GM21786 (cell line): ENCODE measurements at regions not wholly inside any gene's neighbourhood (a gene's known extent, or its start where the extent isn't known, plus 50 kb on each side); places are given as distances from the start of the nearest gene placed in this dataset.

Experiments used
- ATAC-seq: cut with Tn5 transposase; IDR thresholded peaks from one replicate; pipeline ENCODE4 v1.9.1; 2021; ENCODE audit not compliant: unreplicated experiment

DNA sequence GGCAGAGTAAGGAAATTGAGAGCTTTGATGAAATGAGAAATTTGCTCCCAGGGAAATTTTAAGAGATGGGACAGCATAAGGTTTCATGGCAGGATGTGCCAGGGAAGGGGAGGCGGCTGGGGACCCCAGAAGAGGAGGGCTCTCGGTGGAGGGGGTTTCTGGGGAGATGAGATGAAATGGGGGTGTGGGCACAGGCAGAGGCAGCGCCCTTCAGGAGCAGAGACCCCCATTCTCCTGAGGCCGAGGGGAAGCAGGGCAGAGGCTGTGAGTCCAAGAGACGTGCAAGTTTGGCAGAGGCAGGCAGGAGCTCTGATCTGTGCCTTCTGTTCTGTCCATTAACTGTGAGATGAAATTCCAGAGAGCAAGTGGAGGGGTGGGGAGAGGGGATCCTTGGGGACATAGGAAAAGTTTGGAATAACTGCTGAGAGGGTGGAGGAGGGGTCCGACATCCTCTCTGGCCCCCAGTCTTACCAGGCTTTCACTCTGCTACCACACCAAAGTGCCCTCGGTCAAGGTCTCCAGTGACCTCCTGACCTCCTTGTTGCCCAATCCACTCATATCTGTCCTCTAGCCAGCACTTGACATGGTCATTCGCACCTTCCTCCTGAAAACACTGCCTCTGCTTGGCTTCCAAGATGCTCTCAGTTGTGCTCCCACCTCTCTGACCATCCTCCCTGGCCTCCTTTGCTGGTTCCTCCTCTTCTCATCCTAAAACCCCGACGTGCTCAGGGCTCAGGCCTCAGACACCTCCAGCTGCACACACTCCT lies 108.1 kb upstream of the MVB12B start:
- no peak for ATAC-seq

DNA sequence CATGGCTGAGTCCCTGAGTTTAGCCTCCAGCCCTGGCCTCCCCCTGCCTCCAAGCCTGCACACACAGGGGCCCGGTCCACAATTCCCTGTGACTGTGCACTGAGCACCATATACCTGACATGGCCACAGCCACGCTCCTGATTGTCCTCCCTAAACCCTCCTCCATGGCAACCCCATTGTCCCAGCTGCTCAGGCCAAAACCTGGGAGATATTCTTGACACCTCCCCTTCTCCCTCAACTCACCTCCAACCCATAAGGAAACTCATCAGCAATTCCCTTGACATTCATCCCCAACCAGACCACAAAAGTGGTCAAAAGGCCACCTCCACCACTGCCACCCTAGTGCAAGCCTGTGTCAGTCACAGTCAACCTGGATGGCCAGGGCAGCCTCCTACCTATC lies 107.5 kb upstream of the MVB12B start:
- ATAC-seq = no peak

DNA sequence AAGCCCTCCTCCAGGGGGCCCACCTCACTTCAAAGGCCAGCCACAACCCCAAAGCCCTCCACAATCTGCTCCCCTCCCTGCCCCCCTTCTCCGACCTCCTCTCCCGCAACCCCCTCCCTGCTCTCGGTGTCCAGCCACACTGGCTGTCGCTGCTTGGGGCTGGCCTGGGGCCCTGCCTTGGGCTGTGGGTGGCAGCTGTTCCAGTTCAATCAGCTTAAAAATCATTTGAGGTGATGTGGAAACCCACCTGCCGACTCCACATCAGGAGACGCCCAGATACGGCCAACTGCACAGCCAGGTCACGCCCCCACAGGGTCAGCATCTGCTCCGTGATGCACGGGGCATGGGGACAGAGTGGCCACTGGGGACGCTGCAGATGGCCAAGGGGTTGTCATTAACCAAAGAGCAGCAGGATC lies 107.0 kb upstream of the MVB12B start:
- ATAC-seq = no peak

- ATAC-seq = no peak
Measured at GRCh38 chr9:126221480-126221879, 105.1 kb upstream of the MVB12B start.

- no peak for ATAC-seq
Measured at GRCh38 chr9:126222363-126222834, 104.2 kb upstream of the MVB12B start.

DNA sequence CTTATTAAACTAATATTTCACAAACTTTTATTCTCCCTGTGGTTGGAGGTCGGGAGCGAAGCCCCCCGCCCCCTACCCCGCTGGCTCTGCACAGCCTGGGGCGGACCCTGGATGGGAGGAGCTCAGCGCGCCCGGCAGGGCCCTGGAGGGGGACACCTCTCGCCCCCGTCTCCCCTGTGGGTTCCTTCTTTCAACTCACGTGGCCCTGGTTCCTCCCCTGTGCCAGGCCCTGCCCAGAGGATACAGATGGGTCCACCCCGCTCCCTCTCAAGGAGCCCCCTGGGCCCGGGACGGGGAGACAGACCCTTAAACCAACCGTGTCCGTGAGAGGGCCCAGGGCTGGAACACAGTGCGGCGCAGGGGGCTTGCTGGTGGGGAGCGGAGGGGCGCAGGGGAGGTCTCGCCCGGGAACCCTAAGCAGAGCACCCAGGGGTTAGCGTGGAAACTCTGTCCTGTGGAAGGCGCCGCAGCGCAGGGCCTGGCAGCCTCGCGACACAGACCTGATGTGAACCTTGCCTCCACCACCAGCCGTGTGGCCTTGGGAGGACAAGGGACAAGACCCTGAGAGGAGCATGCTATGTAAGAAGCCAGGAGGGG lies 103.7 kb upstream of the MVB12B start:
- no peak for ATAC-seq

- no peak for ATAC-seq
Measured at GRCh38 chr9:126223798-126224531, 102.7 kb upstream of the MVB12B start.

GRCh38 chr9:126225611-126226609 lies 100.7 kb upstream of the MVB12B start:
- ATAC-seq = no peak

GRCh38 chr9:126226991-126227936 lies 99.4 kb upstream of the MVB12B start:
- ATAC-seq = no peak

GRCh38 chr9:126228111-126228780 lies 98.4 kb upstream of the MVB12B start:
- ATAC-seq = no peak

DNA sequence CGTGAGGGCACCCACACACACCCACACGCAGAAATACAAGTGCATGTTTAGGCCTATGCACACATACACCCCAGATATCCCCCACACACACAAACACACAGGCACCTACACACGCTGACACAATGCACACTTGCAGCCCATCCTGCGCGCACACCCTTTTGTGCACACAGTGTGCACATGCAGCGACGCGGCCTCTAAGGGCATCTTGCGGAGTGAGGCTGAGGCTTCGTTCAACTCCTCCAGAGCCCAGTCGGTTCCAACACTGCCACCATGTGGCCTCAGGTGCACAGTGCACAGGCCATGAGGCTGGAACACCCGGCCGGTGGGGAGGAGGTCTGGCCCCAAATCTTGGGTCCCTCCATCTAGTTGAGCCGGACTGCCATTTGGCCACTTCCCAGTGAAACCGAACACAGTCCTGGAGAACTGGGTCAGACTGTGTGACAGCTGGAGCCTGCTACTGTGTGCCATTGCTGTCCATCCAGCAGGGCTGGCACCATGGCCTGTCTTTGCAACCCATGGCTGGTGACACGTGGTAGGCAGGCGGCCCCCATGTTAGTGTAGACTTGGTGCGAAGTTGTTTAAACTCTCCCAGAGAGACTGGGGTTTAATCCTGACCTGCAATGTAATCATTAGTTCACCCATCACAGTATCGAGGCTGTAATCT lies 97.7 kb upstream of the MVB12B start:
- peak; percentile 58 for ATAC-seq

- ATAC-seq = no peak
Measured at GRCh38 chr9:126229501-126229900, 97.1 kb upstream of the MVB12B start.

- ATAC-seq = no peak
Measured at GRCh38 chr9:126230692-126231091, 95.9 kb upstream of the MVB12B start.

GRCh38 chr9:126232461-126232860 lies 94.2 kb upstream of the MVB12B start:
- ATAC-seq = no peak

- no peak for ATAC-seq
Measured at GRCh38 chr9:126233175-126233574, 93.5 kb upstream of the MVB12B start.

GRCh38 chr9:126233913-126234525 lies 92.6 kb upstream of the MVB12B start:
- no peak for ATAC-seq

GRCh38 chr9:126234681-126235335 lies 91.8 kb upstream of the MVB12B start:
- no peak for ATAC-seq
